NCI-H748 treated with DMSO at 0.1 percent for 48 hours (cell line): ENCODE measurements at regions not wholly inside any gene's neighbourhood (a gene's known extent, or its start where the extent isn't known, plus 50 kb on each side); places are given as distances from the start of the nearest gene placed in this dataset.

Source experiments
- DNase-seq: peaks from one replicate; lab custom pipeline; 2025; lab: John Stamatoyannopoulos, UW

DNA sequence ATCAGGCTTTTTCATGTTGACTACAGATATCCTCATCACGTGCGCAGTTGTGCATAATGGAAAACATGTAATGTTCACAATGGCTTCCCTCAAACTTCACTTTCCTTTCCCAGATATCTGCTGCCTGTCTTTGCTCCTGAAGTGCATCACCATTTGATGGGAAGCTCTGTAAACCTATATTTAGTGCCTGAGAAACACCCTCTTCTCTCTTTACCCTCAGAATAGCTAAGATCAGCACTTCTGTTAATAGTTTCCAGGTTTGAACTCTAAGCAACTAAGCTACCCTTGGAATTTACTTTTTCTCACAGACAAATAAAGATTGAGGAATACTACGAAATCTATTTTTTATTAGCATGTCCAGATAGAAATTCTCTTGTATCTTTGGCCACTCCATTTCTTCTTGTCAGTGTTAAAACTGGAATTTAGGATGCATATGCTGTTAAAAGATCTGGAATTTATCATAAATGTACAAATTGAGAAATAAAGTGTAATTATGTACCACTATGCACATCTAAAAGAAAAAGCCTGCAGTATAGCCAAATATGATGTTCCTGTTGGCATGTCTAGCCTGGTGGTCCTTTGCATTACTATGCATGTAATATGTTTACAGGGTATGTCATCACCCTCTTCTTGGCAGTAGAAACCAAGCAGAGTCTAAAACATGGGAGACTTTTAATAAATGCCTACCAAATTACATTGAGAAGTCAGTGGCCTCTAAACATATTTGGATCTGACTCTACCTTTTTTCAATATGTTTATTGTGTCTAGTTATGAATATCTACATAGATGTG is 278.7 kb downstream of the FIGN start:
- no peak for DNase-seq

DNA sequence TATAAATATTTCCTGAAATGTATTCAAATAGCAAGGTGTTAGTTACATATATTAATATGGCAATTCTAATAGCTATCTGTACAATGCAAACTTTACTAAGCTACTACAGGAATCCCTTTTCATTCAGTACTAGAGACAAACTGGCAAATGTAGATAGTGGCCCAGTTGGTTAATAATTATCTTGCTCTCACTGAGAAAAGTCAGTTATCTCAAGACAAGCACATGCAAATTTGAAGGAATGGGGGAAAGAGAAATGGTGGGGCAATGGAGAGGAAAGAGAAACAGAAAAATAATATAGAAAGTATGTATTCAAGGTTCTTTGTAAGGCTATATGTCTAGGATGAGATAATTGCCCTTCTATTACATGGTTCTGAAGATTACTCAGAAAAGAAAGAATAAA is 280.0 kb downstream of the FIGN start:
- no peak for DNase-seq

DNA sequence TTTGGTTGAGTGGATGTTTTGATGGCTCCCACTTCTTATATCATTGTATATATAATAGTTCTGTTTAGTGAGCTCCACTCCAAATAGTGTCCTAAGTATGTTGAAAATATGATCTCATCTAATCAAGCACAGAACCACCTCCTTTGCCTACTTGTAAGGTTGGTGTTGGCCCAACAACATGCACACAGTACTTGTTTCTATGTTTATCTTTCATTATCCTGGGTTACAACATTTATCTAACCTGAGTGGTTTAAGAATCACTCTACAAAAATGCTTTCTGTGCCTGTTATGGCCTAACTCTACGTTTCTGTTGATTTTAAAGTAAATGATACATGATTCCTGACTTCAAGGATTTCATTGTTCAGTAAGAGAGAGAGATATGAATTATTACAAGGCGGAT is 281.9 kb downstream of the FIGN start:
- no peak for DNase-seq

DNA sequence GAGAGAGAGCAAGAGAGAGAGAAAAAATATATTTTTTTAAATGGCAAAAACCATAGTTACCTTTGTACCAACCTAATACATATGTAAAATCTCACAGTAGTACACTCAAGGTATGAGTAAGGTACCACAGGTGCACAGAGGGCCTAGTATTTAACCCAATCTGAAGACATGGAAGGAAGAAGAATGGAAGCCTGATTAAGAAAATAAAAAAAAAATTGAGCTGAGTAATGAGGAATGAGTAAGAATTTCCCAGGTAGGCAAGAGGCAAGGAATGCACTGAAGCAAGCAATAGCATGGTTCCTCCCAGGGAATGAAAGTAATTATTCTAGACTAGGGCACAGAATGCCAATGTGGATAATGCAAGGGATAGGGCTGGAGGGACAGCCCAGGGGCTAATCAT is 294.2 kb downstream of the FIGN start:
- no peak for DNase-seq

DNA sequence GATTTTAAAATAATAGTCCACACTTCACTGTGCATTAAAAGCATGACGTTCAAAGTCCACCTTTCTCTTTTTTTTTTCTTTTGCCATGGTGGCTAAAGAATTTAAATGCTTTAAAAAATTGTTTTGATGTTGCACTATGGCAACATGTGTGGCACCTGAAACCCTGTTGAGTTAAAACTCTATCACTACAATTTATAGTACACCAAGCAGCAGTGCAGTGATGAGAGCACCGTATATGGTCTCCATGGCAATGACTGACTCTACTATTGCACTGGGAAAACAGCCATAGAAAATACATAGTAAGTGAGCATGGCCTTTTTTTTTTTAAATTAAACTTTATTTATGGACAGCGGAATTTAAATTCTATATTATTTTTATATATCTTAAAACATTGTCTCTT is 298.8 kb downstream of the FIGN start:
- DNase-seq, result peak; percentile 36

DNA sequence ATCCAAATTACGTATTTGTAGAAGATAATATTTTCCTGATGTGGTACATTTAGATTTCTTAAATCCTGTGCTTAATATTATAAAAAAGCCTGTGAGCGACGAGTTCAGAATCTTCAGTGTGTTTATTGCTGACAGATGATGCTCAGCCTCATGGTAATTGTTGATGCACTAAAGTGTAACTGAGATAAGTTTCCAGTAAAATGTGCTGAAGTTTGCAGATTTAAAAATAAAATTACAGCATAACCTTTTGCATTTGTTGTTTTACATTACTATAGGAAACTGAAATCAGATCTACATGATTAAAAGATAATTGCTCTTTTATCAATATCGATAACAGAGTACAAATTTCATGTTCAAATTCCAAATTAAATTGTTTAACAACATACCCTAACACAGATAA is 307.6 kb downstream of the FIGN start:
- no peak for DNase-seq

DNA sequence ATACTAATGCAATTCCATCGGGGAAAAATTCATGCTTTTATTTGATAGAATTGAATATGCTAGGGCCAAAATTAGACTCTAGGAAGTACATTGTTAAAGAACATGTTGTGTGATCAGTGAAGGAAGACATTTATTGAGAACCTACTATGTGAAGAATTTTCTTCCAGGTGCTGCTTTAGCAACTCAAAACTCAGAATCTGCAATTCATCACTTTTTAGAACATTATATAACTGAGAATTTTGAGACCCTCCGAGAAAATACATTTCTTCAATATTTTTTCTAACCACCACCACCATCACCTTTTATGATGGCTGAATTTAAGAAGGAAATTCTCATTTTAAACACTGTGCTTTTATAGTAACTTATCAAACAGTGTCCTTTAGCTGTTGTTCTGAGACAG is 315.2 kb downstream of the FIGN start:
- DNase-seq, result no peak

DNA sequence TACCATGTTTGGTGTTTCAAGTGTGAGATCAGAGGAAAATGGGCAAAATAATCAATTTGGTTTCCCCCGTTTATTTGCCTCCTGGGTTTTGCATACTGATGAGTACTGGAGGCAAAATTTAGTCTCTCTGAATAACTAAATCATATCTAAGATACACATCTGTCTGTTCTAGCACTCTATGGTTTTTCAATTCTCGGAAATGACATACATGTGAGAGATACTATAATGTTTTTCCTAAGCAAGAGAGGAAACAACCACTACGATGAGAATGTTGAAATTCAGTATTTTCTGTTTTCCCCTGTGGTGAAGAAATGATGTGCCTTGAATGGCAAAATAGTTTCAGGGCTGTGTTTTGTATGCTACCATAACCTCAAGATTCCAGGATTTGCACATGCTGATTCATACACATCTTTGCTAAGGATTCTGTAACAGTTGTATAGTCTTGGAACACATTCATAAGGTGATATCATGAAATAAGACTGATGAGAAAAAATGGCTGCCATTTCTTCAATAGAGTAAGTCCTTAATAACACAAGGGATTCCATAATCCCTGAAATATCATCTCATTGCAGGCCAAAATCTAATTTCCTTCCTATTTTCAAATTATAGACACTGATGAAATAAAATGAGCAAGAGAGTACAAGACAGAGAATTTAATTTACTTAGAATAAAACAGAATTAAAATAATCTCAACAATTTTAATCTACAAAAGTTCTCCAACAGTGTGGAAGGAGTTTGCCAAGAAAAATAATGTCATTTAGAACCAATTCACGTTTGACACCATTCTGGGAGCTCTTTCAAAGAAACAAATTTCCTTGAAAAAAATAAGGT is 316.6 kb downstream of the FIGN start:
- no peak for DNase-seq

DNA sequence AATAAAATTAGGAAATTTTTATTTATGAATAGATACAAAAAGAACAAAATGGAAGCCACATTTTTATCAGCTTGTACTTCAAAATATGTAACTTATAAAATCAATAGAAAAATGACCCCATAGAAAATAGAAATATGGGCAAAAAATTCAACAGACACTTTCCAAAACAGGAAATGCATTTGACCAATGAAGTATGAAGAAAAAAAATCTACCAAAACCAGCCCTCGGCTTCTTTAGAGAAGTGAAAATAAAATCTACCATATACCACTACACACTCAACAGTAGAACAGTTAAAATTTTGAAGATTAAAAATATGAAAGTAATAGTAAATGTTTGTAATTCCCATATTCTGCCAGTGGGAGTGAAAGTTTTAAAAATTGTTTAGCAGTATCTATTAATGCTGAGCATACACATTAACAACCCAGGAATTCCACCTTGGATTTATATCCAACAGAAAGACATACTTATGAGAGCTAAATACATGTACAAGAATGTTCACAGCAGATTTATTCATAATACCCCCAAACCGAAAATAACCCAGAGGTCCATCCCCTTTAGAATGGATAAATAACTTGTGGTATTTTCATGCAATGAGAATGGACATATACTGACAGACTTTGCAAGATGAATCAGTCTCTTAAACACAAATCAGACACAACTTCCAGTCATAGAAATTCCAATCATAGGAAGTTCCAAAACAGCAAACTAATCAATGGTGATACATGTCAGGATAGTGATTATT is 318.0 kb downstream of the FIGN start:
- no peak for DNase-seq

DNA sequence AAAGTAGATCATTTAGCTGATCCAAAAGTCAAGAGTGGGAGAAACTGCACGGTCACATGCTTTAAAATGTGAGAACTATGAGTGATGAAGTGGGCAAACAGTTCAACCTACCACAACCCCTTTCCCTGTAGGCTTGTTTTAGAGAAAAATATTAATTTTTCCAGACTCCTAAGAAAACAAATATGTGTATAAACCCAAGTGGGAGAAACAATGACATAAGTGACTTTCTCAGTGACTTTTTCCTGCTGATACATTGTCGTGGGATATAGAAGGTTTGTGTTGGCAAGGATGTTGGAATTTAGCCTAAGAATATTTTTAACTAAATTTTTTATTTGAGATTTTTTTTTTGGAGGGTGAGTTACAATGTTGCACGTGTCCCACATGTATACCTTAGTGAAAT is 321.7 kb downstream of the FIGN start:
- no peak for DNase-seq

DNA sequence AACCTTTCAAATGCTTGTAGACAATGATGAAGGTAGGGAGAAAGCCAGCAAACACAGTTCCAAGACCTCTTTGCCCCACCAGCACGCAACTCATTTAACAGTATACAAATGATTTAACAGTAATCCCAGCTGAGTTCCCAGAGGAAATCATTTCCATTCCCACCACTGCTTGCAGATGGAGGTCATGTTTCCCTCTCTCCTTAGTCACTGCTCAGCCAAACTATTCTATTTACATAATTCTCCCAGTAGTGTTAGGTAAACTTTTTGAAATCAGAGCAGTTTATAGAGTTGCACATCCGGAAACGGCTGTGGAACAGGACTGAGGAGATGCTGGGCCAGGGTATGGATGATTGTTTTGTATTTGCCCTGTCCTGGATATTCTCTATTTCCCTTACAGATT is 328.5 kb downstream of the FIGN start:
- DNase-seq, result no peak

DNA sequence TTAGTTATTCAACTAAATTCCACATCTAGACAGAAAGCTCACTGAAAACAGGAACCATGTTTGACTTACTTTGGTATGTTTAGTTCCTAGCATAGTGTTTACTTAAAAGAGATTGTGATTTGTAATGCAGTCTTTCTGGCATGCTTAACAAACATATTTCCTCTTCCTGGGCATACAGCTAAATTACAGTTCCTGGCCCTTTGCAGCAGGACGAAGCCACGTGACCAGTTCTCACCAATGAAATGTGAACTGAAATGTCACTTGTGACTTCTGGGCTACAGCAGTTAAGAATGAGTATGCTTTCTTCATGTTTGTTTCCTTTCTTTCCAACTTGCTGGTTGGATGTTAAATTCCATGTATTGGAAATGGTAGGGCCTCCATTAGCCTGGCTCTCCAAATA is 330.5 kb downstream of the FIGN start:
- no peak for DNase-seq

DNA sequence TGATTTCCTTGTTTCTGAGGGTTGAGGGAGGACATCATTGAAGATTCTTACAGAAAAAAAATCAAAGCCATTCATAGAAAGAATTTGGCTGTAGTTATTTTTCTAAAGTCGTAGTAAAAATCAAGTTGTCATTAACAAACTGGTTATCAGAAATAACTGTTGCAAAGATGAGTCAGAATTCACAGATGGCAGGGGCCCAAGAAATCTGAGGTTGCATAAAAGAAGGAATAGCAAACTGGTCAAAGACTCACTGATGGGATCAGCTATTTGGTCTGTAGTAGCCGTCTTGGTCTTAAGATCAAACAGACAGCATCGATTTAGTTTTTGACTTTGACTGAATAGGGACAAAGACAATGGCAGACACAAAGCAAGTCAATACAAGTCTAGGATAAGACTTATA is 334.3 kb downstream of the FIGN start:
- no peak for DNase-seq

DNA sequence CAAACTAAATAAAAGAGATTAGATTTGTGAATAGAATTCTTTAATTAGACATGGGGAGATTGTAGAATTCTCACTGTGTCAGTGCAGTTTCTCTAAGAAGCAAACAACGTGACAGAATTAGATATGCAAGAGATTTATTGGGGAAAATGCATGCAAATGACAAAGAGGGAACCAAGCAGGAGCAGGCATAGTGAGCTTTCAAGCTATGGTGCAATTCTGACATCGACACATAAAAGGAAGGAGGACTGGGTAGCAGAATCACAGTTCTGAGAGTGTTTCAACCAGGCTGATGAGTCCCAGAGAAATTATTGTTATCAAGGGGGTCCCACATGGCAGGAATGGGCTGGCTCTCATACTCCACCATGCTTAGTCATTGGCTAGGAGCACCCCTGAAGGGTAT is 338.4 kb downstream of the FIGN start:
- DNase-seq, result no peak

DNA sequence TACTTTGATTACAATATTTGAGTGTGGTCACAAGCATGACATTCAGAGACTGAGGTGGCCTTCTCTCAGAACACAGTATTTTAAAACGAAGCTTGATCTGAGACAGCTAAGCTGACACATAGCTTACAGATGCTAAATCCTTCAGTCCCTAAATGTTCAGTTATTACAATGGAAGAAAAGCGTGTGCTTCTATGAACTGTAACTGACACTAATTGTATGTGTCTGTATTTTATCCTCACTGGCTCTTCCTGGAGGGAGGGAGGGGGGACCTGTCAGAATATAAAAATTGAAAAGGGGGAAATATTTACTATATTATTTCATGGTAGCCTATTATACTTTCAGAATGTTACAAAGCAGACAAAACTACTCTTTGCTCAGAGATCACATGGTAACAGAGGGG is 340.2 kb downstream of the FIGN start:
- no peak for DNase-seq

DNA sequence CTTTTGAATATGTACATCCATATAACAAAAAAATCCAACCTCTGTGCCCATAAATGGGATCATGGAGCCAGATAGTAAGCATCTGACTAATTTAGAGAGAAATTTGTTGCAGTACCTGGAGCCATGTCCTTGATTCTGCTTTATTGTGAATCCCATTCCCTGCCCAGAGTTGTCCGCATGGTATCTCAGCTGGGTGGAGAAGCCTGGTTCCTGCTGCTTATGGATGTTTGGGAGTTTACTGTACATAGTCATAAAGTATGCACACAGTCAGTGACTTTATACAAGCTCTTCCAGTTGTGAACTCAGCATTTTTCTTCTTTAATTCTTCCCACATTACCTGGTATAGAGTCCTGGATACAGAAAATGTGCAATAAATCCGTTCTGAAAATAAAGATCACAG is 346.0 kb downstream of the FIGN start:
- DNase-seq, result no peak

DNA sequence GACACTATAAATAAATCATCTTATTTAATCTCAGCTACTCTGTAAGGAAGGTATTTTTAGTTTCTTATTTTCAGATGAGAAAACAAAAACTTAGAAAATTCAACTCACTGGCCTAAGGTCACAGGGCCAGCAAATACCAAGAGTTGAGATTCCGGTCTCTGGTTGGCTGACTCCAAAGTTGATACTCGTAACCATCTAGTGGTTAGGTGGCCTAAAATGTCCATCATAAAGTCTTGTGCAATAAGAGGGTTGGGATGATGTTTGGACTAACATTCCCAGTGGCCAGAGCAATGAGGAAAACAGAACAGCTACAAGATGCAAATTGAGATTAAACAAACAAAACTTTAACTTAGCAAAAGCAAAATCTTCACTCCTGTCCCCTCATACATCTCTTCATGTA is 360.3 kb downstream of the FIGN start:
- DNase-seq, result no peak

DNA sequence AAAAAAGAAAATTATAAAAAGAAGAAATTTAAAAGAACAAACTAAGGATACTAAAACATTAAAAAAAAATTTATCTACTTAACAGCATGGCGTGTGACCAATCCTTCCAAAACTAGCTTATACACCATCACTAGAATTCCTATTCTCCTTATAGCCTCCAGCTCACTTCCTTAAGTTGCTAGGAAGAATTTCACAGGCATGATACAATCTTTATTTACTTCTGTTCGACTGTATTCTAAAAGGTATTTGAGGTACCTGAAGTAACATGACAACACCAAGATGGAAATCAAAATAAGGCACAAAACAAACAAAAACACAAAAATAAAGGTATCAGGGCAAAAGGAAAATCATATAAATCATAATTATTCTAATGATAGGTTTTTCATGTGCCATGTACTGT is 360.7 kb downstream of the FIGN start:
- DNase-seq, result no peak

DNA sequence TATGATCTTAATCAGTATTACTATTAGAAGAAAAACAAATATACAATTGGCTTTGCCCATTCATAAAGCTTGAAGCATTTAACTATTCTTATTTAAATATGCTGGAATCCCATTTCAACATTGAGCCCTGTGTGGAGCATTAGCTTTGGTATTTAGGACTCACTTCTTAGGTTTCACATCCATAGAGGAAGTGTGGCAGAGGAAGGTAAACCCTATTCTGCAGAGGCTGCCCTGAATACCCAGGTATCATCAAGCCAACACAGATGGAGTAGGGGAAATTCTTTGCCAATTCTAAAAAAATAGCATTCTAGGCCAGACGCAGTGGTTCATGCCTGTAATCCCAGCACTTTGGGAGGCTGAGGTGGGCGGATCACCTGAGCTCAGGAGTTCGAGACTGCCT is 361.5 kb downstream of the FIGN start:
- no peak for DNase-seq

DNA sequence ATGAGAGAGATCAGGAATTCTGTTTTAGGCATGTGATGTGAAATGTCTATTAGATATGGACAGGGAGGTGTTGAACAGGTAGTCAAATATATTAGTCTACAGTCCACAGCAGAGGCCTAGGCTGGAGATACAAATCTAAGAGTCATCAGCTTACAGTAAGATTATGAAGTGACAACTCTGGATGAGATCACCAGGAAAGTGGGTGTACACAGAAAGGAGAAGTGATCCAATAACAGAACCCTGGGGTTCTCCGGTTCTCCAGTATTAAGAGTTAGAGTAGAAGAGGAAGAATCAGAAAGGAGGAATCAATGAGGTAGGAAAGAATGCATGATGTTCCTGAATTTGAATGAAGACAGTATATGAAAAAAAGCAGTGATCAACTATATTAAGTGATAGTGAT is 362.3 kb downstream of the FIGN start:
- no peak for DNase-seq

DNA sequence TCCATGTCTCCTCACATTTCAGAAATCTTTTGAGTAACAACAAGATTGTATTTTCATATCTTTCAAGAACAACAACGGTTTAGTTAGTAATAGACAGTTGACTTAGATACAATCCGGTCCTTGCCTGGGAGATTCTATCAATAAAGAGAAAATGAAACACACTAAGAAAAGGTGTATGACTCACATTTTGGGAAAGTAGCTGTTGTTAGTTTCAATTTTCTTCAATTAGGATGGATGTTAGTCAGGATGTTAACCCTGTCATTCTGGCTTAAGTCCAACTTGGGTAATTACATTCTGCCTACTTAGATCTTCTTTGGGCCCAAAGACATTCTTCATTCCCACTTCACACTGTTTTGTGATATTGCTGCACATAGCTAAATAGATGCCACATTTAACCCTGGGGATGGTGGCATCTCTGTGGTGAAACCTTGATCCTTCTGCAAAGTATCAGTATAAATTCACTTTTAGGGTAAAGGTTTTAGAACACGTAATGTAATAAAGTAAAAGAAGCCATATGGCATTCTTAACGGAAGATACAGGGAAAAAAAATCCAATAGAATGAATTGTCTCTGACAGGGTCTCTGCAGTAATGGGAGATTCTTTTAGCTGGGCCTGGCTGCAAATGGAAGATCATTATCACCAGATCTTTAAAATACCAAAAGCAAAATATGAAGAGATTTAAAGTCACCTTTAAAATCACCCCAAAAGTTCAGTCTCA is 365.5 kb downstream of the FIGN start:
- no peak for DNase-seq

DNA sequence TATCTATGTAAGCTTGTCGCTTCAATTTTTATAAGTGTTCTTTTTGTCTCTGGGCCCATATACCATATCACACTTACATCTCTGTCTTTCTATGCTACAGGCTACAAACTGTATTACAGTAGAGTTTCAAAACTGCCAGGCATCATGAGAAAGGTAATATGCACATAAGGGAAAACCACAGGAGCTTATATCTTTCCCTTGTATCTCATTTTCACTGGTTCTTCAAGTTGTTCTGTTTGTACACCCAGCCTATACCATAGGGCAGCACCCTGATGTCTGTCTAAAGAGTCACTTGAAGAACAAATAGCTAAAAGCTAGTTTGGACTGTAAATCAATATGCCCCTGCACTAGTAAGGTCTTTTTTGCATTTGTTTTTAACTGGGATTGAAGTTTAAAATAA is 366.7 kb downstream of the FIGN start:
- DNase-seq, result no peak
